MCF 10A (cell line): ENCODE measurements at regions not wholly inside any gene's neighbourhood (a gene's known extent, or its start where the extent isn't known, plus 50 kb on each side); places are given as distances from the start of the nearest gene placed in this dataset.

Source experiments
- BruUV-seq: library from RNA; stranded (reverse); fragments of 400-500 nt; replicated peaks from 2 replicates; lab custom pipeline; 2021; lab: Mats Ljungman, UMichigan
- CTCF ChIA-PET: fragments of 300-600 bp; sonication (Branson Sonifier 250); formaldehyde crosslinking; extraction: SDS; loops from one replicate; lab custom pipeline; 2021; ENCODE audit warnings: antibody characterized with exemption, inconsistent platforms; lab: Yijun Ruan, JAX
- POLR2A ChIA-PET: fragments of 300-600, 350-650 bp; sonication (Branson Sonifier 250); formaldehyde crosslinking; extraction: SDS; loops from one replicate; lab custom pipeline; 2020; ENCODE audit warnings: antibody characterized with exemption, inconsistent platforms; lab: Yijun Ruan, JAX
- DNase-seq: peaks from one replicate; pipeline ENCODE4 v3.0.0-alpha.2; 2018; ENCODE audit not compliant: unreplicated experiment
- H3K27ac Mint-ChIP-seq: one replicate; pipeline ENCODE4 v1.8.0; 2022; ENCODE audit warnings: mild to moderate bottlenecking, low read depth, mixed read lengths; ENCODE audit not compliant: unreplicated experiment
- H3K27me3 Mint-ChIP-seq: one replicate; pipeline ENCODE4 v1.8.0; 2022; ENCODE audit warnings: mixed read lengths; ENCODE audit not compliant: insufficient read depth, unreplicated experiment
- H3K36me3 Mint-ChIP-seq: one replicate; pipeline ENCODE4 v1.8.0; 2022; ENCODE audit warnings: mild to moderate bottlenecking, moderate library complexity, mixed read lengths; ENCODE audit not compliant: insufficient read depth, unreplicated experiment
- H3K4me1 Mint-ChIP-seq: one replicate; pipeline ENCODE4 v1.8.0; 2022; ENCODE audit warnings: mixed read lengths; ENCODE audit not compliant: insufficient read depth, unreplicated experiment
- H3K4me3 Mint-ChIP-seq: one replicate; pipeline ENCODE4 v1.8.0; 2022; ENCODE audit warnings: mild to moderate bottlenecking, moderate library complexity, mixed read lengths; ENCODE audit not compliant: unreplicated experiment
- H3K9me3 Mint-ChIP-seq: one replicate; pipeline ENCODE4 v1.8.0; 2022; ENCODE audit warnings: mixed read lengths; ENCODE audit not compliant: unreplicated experiment
- CTCF ChIP-seq: fragments of 200-600 bp; IDR thresholded peaks from one replicate; pipeline ENCODE4 v1.8.0; 2022; ENCODE audit warnings: antibody characterized with exemption, mild to moderate bottlenecking; ENCODE audit not compliant: unreplicated experiment
- intact Hi-C: fragments of 100-400 bp; cut with micrococcal nuclease; formaldehyde crosslinking; loops from 2 replicates; pipeline ENCODE4 v1.14.1; 2022

DNA sequence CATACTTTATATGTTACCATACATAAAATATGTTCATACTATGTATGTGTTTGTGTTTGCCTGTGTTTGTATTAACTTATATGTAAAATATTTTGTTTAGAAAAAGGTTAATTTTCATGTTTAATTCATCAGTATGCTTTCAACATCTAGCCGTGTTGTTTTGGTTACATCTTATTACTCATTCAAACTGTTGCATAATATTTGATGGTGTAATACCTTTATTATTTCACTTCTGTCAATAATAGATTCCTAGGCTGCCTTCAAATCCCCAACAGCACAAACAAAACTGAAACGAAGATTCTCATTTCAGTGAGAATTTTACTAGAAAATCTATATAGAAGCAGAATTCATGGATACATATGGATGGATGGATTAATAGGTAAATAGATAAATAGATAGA is 462.3 kb upstream of the ADGRL3 start:
- TF ChIP-seq CTCF, result no peak
- POLR2A ChIA-PET, result interaction anchor here (1.3 kb wide), 1 partner anchor 747 kb away, joined by 4 read pairs; no protein-coding TSS in a partner anchor
- DNase-seq, result peak; percentile 55

DNA sequence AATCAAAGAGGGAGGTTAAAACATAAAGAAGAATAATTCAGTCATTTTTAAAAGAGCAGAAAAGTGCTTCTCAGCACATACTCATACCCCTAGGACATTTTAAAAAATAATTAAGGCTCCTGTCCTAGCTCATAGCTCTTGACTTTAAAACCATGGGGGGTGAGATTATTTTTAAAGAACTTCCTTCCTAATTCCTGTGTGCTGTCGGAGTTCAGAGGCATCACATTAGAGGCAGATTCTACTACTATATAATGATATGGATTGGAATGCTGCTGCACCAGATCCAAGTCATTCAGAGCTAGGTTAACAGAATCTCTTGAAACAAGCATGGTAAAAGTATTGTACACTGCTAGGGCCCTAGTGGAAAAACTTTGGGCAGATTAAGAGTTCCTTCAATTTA is 456.5 kb upstream of the ADGRL3 start:
- intact Hi-C loops, result no loop called here
- peaks cover 2% of the 10 kb centered on the region for H3K9me3 Mint-ChIP-seq
- H3K27ac Mint-ChIP-seq, result no peak overlapping the region
- no TSS peak for BruUV-seq
- H3K4me3 Mint-ChIP-seq, result no peak overlapping the region
- no peaks in the 10 kb centered on the region for H3K36me3 Mint-ChIP-seq
- ChIA-PET POLR2A (no interaction called here), CTCF (no interaction called here)
- H3K4me1 Mint-ChIP-seq, result peaks cover 1% of the 10 kb centered on the region
- no peaks in the 10 kb centered on the region for H3K27me3 Mint-ChIP-seq
- no peak for TF ChIP-seq CTCF
- DNase-seq, result no peak

More for the DNA sequence above, 462.3 kb upstream of the ADGRL3 start:
- no peaks in the 10 kb centered on the region for H3K36me3 Mint-ChIP-seq
- peaks cover 21% of the 10 kb centered on the region for H3K9me3 Mint-ChIP-seq
- H3K4me3 Mint-ChIP-seq, result no peak overlapping the region
- intact Hi-C loops, result no loop called here
- CTCF ChIA-PET, result interaction anchor here (0.7 kb wide), 1 partner anchor 194 kb away, joined by 3 read pairs; no protein-coding TSS in a partner anchor
- no peaks in the 10 kb centered on the region for H3K27me3 Mint-ChIP-seq
- no TSS peak for BruUV-seq
- peak overlapping the region; percentile 33 for H3K27ac Mint-ChIP-seq
- H3K4me1 Mint-ChIP-seq, result peaks cover 5% of the 10 kb centered on the region

DNA sequence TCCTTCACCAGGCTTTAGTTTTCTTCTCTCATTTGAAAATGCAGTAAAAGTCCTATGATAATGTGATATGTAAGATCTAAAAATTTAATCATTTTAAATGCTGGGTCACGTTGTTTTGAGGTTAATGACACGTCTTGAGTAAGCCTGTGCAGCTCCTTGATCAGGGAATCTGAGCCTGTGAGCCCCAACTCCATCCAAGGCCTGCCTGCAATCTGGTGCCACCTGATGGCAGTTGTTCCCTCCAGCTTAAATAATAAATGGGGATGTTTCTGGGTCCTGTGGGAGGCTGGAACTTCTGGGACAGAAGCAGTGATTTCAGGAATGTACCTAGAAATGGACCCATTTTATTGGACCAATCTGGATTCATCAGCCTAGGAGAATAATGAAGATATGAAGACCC is 455.4 kb upstream of the ADGRL3 start:
- BruUV-seq, result no TSS peak
- ChIA-PET POLR2A (interaction anchor here (1.0 kb wide), 1 partner anchor 11 kb away, joined by 4 read pairs; no protein-coding TSS in a partner anchor), CTCF (interaction anchor here (0.5 kb wide), 1 partner anchor 158 kb away, joined by 3 read pairs; no protein-coding TSS in a partner anchor)
- Mint-ChIP-seq H3K27ac (no peak overlapping the region), H3K36me3 (no peaks in the 10 kb centered on the region), H3K9me3 (no peaks in the 10 kb centered on the region), H3K4me3 (no peak overlapping the region), H3K27me3 (no peaks in the 10 kb centered on the region), H3K4me1 (no peaks in the 10 kb centered on the region)
- TF ChIP-seq CTCF, result no peak
- DNase-seq, result no peak
- intact Hi-C loops, result no loop called here

DNA sequence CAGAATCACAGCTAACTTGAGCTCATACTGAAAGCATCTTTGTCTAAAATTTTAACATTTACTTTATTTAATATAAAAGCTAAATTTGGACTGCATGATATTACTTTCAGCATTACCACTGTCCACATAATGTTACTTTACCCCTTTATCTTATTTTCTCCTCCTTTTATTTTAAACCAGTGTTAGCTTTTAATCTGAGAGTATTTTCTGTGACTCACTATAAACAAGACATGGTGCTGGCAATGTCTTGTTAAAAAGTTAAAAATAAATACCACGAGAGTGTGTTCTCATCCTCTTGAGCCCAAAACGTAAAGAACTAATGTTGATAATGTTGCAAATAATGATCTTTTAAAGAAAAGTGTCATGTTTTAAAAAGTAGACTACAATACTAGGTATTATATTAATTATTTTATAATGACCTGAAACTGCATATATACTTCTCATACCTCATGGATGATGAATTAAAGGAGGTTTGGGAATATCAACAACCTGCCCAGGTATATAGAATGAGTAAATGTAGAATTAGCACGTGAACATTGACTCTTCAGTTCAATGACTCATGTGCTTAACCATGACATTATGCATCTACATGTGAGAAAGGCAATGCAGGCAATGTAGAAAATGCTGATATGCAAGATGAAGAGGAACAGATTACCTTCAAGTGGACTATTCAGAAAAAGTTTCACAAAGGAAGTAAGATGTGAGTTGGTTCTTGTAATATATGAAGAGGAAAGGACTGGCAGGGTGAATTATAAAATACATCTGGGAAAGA is 454.1 kb upstream of the ADGRL3 start:
- no peak for DNase-seq
- BruUV-seq, result no TSS peak
- Mint-ChIP-seq H3K27ac (no peak overlapping the region), H3K27me3 (no peaks in the 10 kb centered on the region), H3K9me3 (no peaks in the 10 kb centered on the region), H3K36me3 (no peaks in the 10 kb centered on the region), H3K4me3 (no peak overlapping the region), H3K4me1 (no peaks in the 10 kb centered on the region)
- ChIA-PET CTCF (no interaction called here), POLR2A (no interaction called here)
- intact Hi-C loops, result no loop called here
- TF ChIP-seq CTCF, result no peak
